ENCODE measurements at regions not wholly inside any gene's neighbourhood (a gene's known extent, or its start where the extent isn't known, plus 50 kb on each side); places are given as distances from the start of the nearest gene placed in this dataset.
"Not testable (repeated sequence)": the region's sequence is repeated elsewhere in the genome, so short reads cannot be mapped to it uniquely, and the experiment has no call there.

DNA sequence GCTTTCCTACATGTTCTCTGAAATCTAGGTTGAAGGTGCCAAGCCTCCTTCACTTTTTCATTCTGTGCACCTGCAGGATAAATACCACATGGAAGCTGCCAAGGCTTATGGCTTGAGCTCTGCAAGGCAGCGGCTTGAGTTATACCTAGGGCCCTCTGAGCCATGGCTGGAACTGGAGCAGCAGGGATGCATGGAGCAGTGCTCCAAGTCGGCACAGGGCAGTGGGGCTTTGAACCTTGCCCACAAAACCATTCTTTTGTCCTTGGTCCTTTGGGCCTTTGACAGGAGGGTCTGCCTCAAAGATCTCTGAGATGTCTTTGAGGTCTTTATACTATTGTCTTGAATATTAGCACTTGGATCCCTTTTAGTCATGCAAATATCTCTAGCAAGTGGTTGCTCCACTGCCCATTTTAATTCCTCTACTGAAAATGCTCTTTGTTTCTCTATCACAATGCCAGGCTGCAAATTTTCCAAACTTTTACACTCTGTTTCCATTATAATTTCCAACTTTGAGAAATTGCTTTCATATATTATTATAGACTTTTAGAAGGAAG, 536.2 kb upstream of the KLHL4 start:
- H3K4me1 Mint-ChIP-seq, result no peaks in the 10 kb centered on the region
- no peak for DNase-seq
- H3K27ac ChIP-seq (ENCODE audit: low read depth, low read length), result no peak overlapping the region
- no peaks in the 10 kb centered on the region for H3K27me3 ChIP-seq (ENCODE audit: insufficient read depth, low read length, poor library complexity, severe bottlenecking)
- H3K36me3 Mint-ChIP-seq, result no peaks in the 10 kb centered on the region
- H3K9me3 Mint-ChIP-seq, result peaks cover 0 to 8% (median 5%) of the 10 kb centered on the region in 5 donors
- H3K4me1 ChIP-seq (ENCODE audit: insufficient read depth, low read length), result no peaks in the 10 kb centered on the region
- POLR2A ChIA-PET, result no interaction called here
- no peak overlapping the region for H3K27ac Mint-ChIP-seq
- peaks cover 0 to 1% of the 10 kb centered on the region in 2 donors for H3K27me3 Mint-ChIP-seq
- no peak overlapping the region for H3K4me3 Mint-ChIP-seq
- no peaks in the 10 kb centered on the region for H3K9me3 ChIP-seq (ENCODE audit: low read length)
- H3K4me3 ChIP-seq (ENCODE audit: low read length), result no peak overlapping the region
- H3K36me3 ChIP-seq (ENCODE audit: insufficient read depth, low read length), result no peaks in the 10 kb centered on the region
- CTCF ChIA-PET, result no interaction called here

DNA sequence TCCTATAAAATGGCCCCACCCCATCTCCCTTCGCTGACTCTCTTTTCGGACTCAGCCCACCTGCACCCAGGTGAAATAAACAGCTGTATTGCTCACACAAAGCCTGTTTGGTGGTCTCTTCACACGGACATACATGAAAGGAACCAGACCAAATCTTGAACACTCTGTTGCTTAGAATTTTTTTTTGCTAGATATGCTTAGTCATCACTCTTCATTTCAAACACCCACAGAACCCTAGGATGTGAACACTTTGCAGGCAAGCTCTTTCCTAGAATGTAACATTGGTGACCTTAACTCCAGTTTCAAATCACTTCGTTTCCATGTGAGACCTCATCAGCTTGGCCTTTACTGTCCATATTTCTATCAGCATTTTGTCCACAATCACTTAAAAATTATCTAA, 530.3 kb upstream of the KLHL4 start:
- H3K27me3 ChIP-seq (ENCODE audit: insufficient read depth, low read length, poor library complexity, severe bottlenecking); H3K27me3 Mint-ChIP-seq; H3K4me1 Mint-ChIP-seq; DNase-seq; H3K36me3 ChIP-seq (ENCODE audit: insufficient read depth, low read length); CTCF ChIA-PET; H3K36me3 Mint-ChIP-seq; H3K27ac Mint-ChIP-seq; POLR2A ChIA-PET; H3K4me1 ChIP-seq (ENCODE audit: insufficient read depth, low read length); H3K27ac ChIP-seq (ENCODE audit: low read depth, low read length); H3K4me3 Mint-ChIP-seq; H3K9me3 ChIP-seq (ENCODE audit: low read length); H3K9me3 Mint-ChIP-seq; H3K4me3 ChIP-seq (ENCODE audit: low read length): not testable (repeated sequence)

DNA sequence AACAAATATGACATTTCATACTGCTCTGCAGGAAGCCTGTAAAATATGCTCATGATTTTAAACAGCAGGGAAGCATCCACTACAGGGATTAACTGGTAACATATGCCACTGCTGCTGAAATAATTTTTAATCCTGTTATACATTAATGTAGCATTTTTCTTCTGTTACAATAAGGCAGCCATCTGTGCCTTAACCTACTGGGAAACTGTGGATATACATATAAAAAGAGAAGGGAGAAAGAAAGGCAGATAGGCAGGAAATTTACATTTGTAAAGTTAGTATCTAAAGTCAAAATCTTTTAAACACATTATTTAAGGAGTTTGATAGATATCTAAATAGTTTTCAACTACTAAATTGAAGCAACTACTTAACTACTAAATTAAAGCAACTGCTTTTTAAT, 514.6 kb upstream of the KLHL4 start:
- no peak for DNase-seq
- Mint-ChIP-seq H3K36me3 (no peaks in the 10 kb centered on the region), H3K9me3 (peaks cover 0 to 11% (median 2%) of the 10 kb centered on the region in 5 donors), H3K27me3 (no peaks in the 10 kb centered on the region), H3K27ac (no peak overlapping the region), H3K4me1 (no peaks in the 10 kb centered on the region), H3K4me3 (no peak overlapping the region)
- Histone ChIP-seq H3K36me3 (ENCODE audit: insufficient read depth, low read length) (no peaks in the 10 kb centered on the region), H3K9me3 (ENCODE audit: low read length) (no peaks in the 10 kb centered on the region), H3K27me3 (ENCODE audit: insufficient read depth, low read length, poor library complexity, severe bottlenecking) (no peaks in the 10 kb centered on the region), H3K4me1 (ENCODE audit: insufficient read depth, low read length) (no peaks in the 10 kb centered on the region), H3K27ac (ENCODE audit: low read depth, low read length) (no peak overlapping the region), H3K4me3 (ENCODE audit: low read length) (no peak overlapping the region)
- ChIA-PET POLR2A (no interaction called here), CTCF (no interaction called here)

DNA sequence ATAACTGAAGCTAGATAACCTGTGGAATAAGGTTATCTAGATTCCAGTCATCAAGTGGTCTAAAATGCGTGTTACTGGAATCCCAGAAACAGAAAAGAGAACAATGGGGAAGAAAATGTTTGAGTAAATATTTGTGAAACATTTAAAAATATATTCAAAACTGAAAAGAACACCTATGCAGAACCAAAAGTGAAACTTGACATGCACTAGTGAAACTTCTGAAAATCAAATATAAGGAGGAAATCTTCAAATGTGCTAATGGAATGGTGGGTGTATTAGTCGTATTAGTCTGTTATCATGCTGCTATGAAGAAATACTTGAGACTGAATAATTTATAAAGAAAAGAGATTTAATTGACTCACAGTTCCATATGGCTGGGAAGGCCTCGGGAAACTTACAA, 512.4 kb upstream of the KLHL4 start:
- Mint-ChIP-seq H3K27me3 (no peaks in the 10 kb centered on the region), H3K9me3 (peaks cover 0 to 9% (median 2%) of the 10 kb centered on the region in 5 donors), H3K36me3 (no peaks in the 10 kb centered on the region), H3K4me3 (peak overlapping the region in 1 of 7 donors; percentile 11), H3K4me1 (no peaks in the 10 kb centered on the region), H3K27ac (no peak overlapping the region)
- no peak overlapping the region for H3K4me3 ChIP-seq (ENCODE audit: low read length)
- no peak overlapping the region for H3K27ac ChIP-seq (ENCODE audit: low read depth, low read length)
- no peaks in the 10 kb centered on the region for H3K36me3 ChIP-seq (ENCODE audit: insufficient read depth, low read length)
- ChIA-PET CTCF (no interaction called here), POLR2A (no interaction called here)
- H3K4me1 ChIP-seq (ENCODE audit: insufficient read depth, low read length), result no peaks in the 10 kb centered on the region
- no peak for DNase-seq
- H3K9me3 ChIP-seq (ENCODE audit: low read length), result no peaks in the 10 kb centered on the region
- H3K27me3 ChIP-seq (ENCODE audit: insufficient read depth, low read length, poor library complexity, severe bottlenecking), result no peaks in the 10 kb centered on the region

DNA sequence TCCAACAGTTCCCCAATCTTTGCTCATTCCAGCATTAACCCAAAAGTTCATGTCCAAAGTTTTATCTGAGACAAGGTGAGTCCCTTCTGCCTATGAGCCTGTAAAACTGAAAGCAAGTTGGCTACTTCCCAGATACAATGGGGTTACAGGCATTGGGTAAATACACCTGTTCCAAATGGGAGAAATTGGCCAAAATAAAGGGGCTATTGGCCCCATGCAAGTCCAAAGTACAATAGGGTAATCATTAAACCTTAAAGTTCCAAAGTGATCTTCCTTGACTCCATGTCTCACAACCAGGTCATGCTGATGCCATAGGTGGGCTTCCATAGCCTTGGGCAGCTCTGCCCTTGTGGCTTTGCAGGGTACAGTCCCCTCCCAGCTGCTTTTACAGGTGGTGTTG, 511.7 kb upstream of the KLHL4 start:
- DNase-seq, result no peak
- H3K9me3 Mint-ChIP-seq, result peaks cover 0 to 9% (median 2%) of the 10 kb centered on the region in 5 donors
- no peaks in the 10 kb centered on the region for H3K27me3 ChIP-seq (ENCODE audit: insufficient read depth, low read length, poor library complexity, severe bottlenecking)
- no peaks in the 10 kb centered on the region for H3K27me3 Mint-ChIP-seq
- ChIA-PET POLR2A (no interaction called here), CTCF (no interaction called here)
- H3K4me1 ChIP-seq (ENCODE audit: insufficient read depth, low read length), result no peaks in the 10 kb centered on the region
- H3K9me3 ChIP-seq (ENCODE audit: low read length), result no peaks in the 10 kb centered on the region
- H3K4me1 Mint-ChIP-seq, result no peaks in the 10 kb centered on the region
- no peaks in the 10 kb centered on the region for H3K36me3 Mint-ChIP-seq
- no peaks in the 10 kb centered on the region for H3K36me3 ChIP-seq (ENCODE audit: insufficient read depth, low read length)
- no peak overlapping the region for H3K27ac ChIP-seq (ENCODE audit: low read depth, low read length)
- no peak overlapping the region for H3K27ac Mint-ChIP-seq
- H3K4me3 Mint-ChIP-seq, result no peak overlapping the region
- no peak overlapping the region for H3K4me3 ChIP-seq (ENCODE audit: low read length)

DNA sequence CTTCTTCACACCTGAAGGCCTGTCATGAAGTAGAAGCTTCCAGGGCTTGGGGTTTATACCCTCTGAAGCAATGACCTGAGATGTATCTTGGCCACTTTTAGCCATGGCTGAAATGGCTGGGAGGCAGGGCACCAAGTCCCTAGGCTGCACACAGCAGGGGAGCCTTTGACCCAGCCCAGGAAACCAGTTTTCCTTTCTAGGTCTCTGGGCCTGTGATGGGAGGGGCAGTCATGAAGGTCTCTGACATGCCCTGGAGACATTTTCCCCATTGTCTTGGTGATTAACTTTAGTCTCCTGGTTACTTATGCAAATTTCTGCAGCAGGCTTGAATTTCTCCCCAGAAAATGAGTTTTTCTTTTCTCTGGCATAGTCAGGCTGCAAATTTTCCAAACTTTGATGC, 511.0 kb upstream of the KLHL4 start:
- ChIA-PET POLR2A (no interaction called here), CTCF (no interaction called here)
- Histone ChIP-seq H3K36me3 (ENCODE audit: insufficient read depth, low read length) (no peaks in the 10 kb centered on the region), H3K9me3 (ENCODE audit: low read length) (no peaks in the 10 kb centered on the region), H3K4me3 (ENCODE audit: low read length) (no peak overlapping the region), H3K27me3 (ENCODE audit: insufficient read depth, low read length, poor library complexity, severe bottlenecking) (no peaks in the 10 kb centered on the region), H3K4me1 (ENCODE audit: insufficient read depth, low read length) (no peaks in the 10 kb centered on the region), H3K27ac (ENCODE audit: low read depth, low read length) (no peak overlapping the region)
- Mint-ChIP-seq H3K36me3 (no peaks in the 10 kb centered on the region), H3K4me1 (no peaks in the 10 kb centered on the region), H3K4me3 (no peak overlapping the region), H3K27me3 (no peaks in the 10 kb centered on the region), H3K27ac (no peak overlapping the region), H3K9me3 (peaks cover 0 to 9% (median 2%) of the 10 kb centered on the region in 5 donors)
- no peak for DNase-seq

DNA sequence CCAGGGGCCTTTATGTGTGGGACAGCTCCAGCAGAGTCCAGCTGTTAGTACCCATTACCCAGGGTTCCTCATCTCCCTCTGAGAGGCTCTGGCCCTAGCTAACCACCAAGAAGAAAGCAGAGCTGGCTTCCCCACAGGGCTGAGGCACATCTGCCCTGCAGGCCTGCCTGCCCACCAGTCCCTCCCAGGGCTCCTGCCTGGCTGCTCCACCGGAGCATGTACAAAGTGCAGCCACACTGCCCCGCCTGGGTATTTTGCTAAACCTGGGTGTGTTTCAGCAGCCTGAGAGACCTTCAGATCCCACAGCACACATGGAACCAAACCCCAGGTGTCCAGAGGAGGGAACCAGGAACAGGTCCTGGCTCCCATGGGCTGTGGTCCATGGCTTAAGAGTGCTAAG, 500.4 kb upstream of the KLHL4 start:
- Mint-ChIP-seq H3K36me3 (no peaks in the 10 kb centered on the region), H3K9me3 (peaks cover 4 to 7% (median 5%) of the 10 kb centered on the region in 5 donors), H3K27me3 (no peaks in the 10 kb centered on the region), H3K4me1 (no peaks in the 10 kb centered on the region), H3K27ac (no peak overlapping the region), H3K4me3 (no peak overlapping the region)
- CTCF ChIA-PET, result no interaction called here
- POLR2A ChIA-PET, result no interaction called here
- no peak for DNase-seq
- Histone ChIP-seq H3K27me3 (ENCODE audit: insufficient read depth, low read length, poor library complexity, severe bottlenecking) (no peaks in the 10 kb centered on the region), H3K4me1 (ENCODE audit: insufficient read depth, low read length) (no peaks in the 10 kb centered on the region), H3K9me3 (ENCODE audit: low read length) (no peaks in the 10 kb centered on the region), H3K36me3 (ENCODE audit: insufficient read depth, low read length) (no peaks in the 10 kb centered on the region), H3K4me3 (ENCODE audit: low read length) (no peak overlapping the region), H3K27ac (ENCODE audit: low read depth, low read length) (no peak overlapping the region)

DNA sequence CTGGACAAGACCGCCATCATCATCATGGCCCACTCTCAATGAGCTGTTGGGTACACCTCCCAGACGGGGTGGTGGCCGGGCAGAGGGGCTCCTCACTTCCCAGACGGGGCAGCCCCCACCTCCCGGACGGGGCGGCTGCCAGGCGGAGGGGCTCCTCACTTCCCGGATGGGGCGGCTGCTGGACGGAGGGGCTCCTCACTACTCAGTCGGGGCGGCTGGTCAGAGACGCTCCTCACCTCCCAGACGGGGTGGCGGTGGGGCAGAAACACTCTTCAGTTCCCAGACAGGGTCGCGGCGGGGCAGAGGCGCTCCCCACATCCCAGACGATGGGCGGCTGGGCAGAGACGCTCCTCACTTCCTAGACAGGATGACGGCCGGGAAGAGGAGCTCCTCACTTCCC, 484.5 kb upstream of the KLHL4 start:
- H3K27me3 ChIP-seq (ENCODE audit: insufficient read depth, low read length, poor library complexity, severe bottlenecking); H3K4me3 ChIP-seq (ENCODE audit: low read length); H3K9me3 ChIP-seq (ENCODE audit: low read length); H3K27ac Mint-ChIP-seq; DNase-seq; H3K36me3 ChIP-seq (ENCODE audit: insufficient read depth, low read length); H3K4me3 Mint-ChIP-seq; H3K4me1 ChIP-seq (ENCODE audit: insufficient read depth, low read length); H3K4me1 Mint-ChIP-seq; CTCF ChIA-PET; POLR2A ChIA-PET; H3K27ac ChIP-seq (ENCODE audit: low read depth, low read length); H3K36me3 Mint-ChIP-seq; H3K27me3 Mint-ChIP-seq: not testable (repeated sequence)
- peaks cover 0 to 12% (median 3%) of the 10 kb centered on the region in 5 donors for H3K9me3 Mint-ChIP-seq

DNA sequence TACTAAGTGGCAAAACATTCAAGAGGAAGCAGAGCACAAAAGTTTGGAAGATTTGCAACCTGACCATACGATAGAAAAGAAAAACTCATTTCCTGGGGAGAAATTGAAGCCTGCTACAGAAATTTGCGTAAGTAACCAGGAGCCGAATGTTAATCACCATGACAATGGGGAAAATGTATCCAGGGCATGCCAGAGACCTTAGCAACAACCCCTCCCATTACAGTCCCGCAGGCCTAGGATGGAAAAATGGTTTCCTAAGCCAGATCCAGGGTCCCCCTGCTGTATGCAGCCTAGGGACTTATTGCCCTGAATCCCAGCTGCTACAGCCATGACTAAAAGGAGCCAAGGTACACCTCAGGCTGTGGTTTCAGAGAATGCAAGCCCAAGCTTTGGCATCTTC, 472.2 kb upstream of the KLHL4 start:
- H3K9me3 ChIP-seq (ENCODE audit: low read length), result no peaks in the 10 kb centered on the region
- H3K4me1 ChIP-seq (ENCODE audit: insufficient read depth, low read length), result no peaks in the 10 kb centered on the region
- H3K27me3 Mint-ChIP-seq, result peaks cover 0 to 2% of the 10 kb centered on the region in 2 donors
- ChIA-PET CTCF (no interaction called here), POLR2A (no interaction called here)
- no peak overlapping the region for H3K4me3 Mint-ChIP-seq
- H3K36me3 ChIP-seq (ENCODE audit: insufficient read depth, low read length), result no peaks in the 10 kb centered on the region
- H3K27me3 ChIP-seq (ENCODE audit: insufficient read depth, low read length, poor library complexity, severe bottlenecking), result no peaks in the 10 kb centered on the region
- H3K27ac Mint-ChIP-seq, result peak overlapping the region in 1 of 8 donors; percentile 69
- peaks cover 0 to 5% (median 4%) of the 10 kb centered on the region in 5 donors for H3K9me3 Mint-ChIP-seq
- H3K4me1 Mint-ChIP-seq, result no peaks in the 10 kb centered on the region
- no peak for DNase-seq
- no peak overlapping the region for H3K27ac ChIP-seq (ENCODE audit: low read depth, low read length)
- no peak overlapping the region for H3K4me3 ChIP-seq (ENCODE audit: low read length)
- no peaks in the 10 kb centered on the region for H3K36me3 Mint-ChIP-seq

Measured in CD8-positive, alpha-beta memory T cell (primary cell).